H1 (cell line): ENCODE measurements at regions not wholly inside any gene's neighbourhood (a gene's known extent, or its start where the extent isn't known, plus 50 kb on each side); places are given as distances from the start of the nearest gene placed in this dataset.

Experiments used
- CTCF ChIA-PET: fragments of 300-600 bp; sonication (Branson Sonifier 250); formaldehyde crosslinking; loops from one replicate; lab custom pipeline; 2021; ENCODE audit not compliant: partially characterized antibody; lab: Charles Lee
- POLR2A ChIA-PET: fragments of 300-600 bp; sonication (Branson Sonifier 250); formaldehyde crosslinking; loops from one replicate; lab custom pipeline; 2021; ENCODE audit warnings: inconsistent platforms; ENCODE audit not compliant: partially characterized antibody; lab: Charles Lee
- DNase-seq, 2 experiments: peaks; one replicate each; pipeline versions ENCODE4 v3.0.0 to v3.0.0-alpha.2; 2010 to 2022; ENCODE audit warnings: low spot score in 2 of 2, low read depth in 1 of 2, mixed read lengths in 1 of 2
- FAIRE-seq: peaks from 2 replicates; lab custom pipeline; 2011; peaks lifted over from hg19 to GRCh38; lab: Jason Lieb, UNC
- H2AFZ ChIP-seq: 2 replicates; pipeline ENCODE4 v1.8.1; 2012; ENCODE audit warnings: low read length, inconsistent platforms
- H2AK5ac ChIP-seq: 2 replicates; pipeline ENCODE4 v1.6.1; 2013; ENCODE audit warnings: low read depth, low read length
- H2BK120ac ChIP-seq: replicated peaks from 2 replicates; pipeline ENCODE3; 2013; ENCODE audit warnings: low read depth, low read length, inconsistent platforms
- H2BK12ac ChIP-seq: 2 replicates; pipeline ENCODE4 v1.6.1; 2013; ENCODE audit warnings: low read depth, low read length
- H2BK15ac ChIP-seq: 2 replicates; pipeline ENCODE4 v1.6.1; 2013; ENCODE audit warnings: low read length
- H2BK20ac ChIP-seq: 2 replicates; pipeline ENCODE4 v1.6.1; 2013; ENCODE audit warnings: low read length
- H2BK5ac ChIP-seq: 2 replicates; pipeline ENCODE4 v1.6.1; 2013; ENCODE audit warnings: low read depth, low read length
- H3K14ac ChIP-seq: 2 replicates; pipeline ENCODE4 v1.6.1; 2013; ENCODE audit warnings: inconsistent platforms; ENCODE audit not compliant: insufficient read length
- H3K18ac ChIP-seq: 2 replicates; pipeline ENCODE4 v1.6.1; 2013; ENCODE audit warnings: low read length; ENCODE audit errors: extremely low read depth
- H3K23ac ChIP-seq: 2 replicates; pipeline ENCODE4 v1.6.1; 2013; ENCODE audit warnings: inconsistent platforms; ENCODE audit not compliant: insufficient read length
- H3K23me2 ChIP-seq: 2 replicates; pipeline ENCODE4 v1.6.1; 2013; ENCODE audit warnings: low read depth, low read length
- H3K27ac ChIP-seq: 2 replicates; pipeline ENCODE4 v1.6.1; 2011; ENCODE audit warnings: low read depth, low read length, inconsistent platforms
- H3K27me3 ChIP-seq, 4 experiments: replicated peaks in 1 of 4; 1 replicate in 1 of 4; 2 replicates in 3 of 4; pipeline versions ENCODE4 v1.6.1 to v1.8.1; 2011 to 2013; ENCODE audit warnings: low read length in 3 of 4, mild to moderate bottlenecking in 3 of 4, inconsistent platforms in 2 of 4, mixed read lengths in 2 of 4, moderate library complexity in 1 of 4; ENCODE audit not compliant: control insufficient read depth in 3 of 4, insufficient read depth in 3 of 4; ENCODE audit errors: extremely low read depth in 1 of 4
- H3K36me3 ChIP-seq, 4 experiments: 2 replicates each; pipeline versions ENCODE4 v1.6.1 to v1.8.1; 2011 to 2013; ENCODE audit warnings: mild to moderate bottlenecking in 4 of 4, low read length in 3 of 4, moderate library complexity in 2 of 4, control low read depth in 1 of 4, inconsistent platforms in 1 of 4; ENCODE audit not compliant: insufficient read depth in 4 of 4, control insufficient read depth in 2 of 4
- H3K4ac ChIP-seq: replicated peaks from 2 replicates; pipeline ENCODE3; 2013; ENCODE audit warnings: low read length, low read depth, mixed read lengths, inconsistent platforms; ENCODE audit not compliant: insufficient read length
- H3K4me1 ChIP-seq, 4 experiments: replicated peaks in 1 of 4; 1 replicate in 1 of 4; 2 replicates in 3 of 4; pipeline versions ENCODE4 v1.6.1 to v1.8.1; 2011 to 2013; ENCODE audit warnings: low read length in 3 of 4, inconsistent platforms in 2 of 4, mixed read lengths in 1 of 4; ENCODE audit not compliant: insufficient read depth in 4 of 4, control insufficient read depth in 3 of 4
- H3K4me2 ChIP-seq, 2 experiments: 2 replicates each; pipeline versions ENCODE4 v1.6.1 to v1.8.1; 2011 to 2013; ENCODE audit warnings: low read depth in 2 of 2, low read length in 2 of 2, control low read depth in 1 of 2, inconsistent platforms in 1 of 2, mild to moderate bottlenecking in 1 of 2; ENCODE audit not compliant: insufficient read depth in 1 of 2
- H3K4me3 ChIP-seq, 4 experiments: fragments of 200-600, 300-600 bp in 1 of 4; sonication (generic), shearing (Covaris generic), sonication (Bioruptor Twin) in 1 of 4; 2 replicates each; pipeline versions ENCODE4 v1.5.1 to v1.8.1; 2011 to 2016; ENCODE audit warnings: low read length in 4 of 4, low read depth in 3 of 4, control low read depth in 2 of 4, inconsistent platforms in 2 of 4, mild to moderate bottlenecking in 2 of 4, mixed read lengths in 1 of 4, moderate library complexity in 1 of 4; ENCODE audit not compliant: insufficient read depth in 2 of 4; ENCODE audit errors: extremely low read depth in 1 of 4
- H3K56ac ChIP-seq: replicated peaks from 2 replicates; pipeline ENCODE3; 2013; ENCODE audit warnings: low read depth, mild to moderate bottlenecking, mixed read lengths, low read length, inconsistent platforms; ENCODE audit not compliant: insufficient read length
- H3K79me1 ChIP-seq: 2 replicates; pipeline ENCODE4 v1.6.1; 2013; ENCODE audit warnings: low read depth, low read length, control low read depth
- H3K79me2 ChIP-seq, 2 experiments: 2 replicates each; pipeline versions ENCODE4 v1.6.1 to v1.8.1; 2012 to 2013; ENCODE audit warnings: low read length in 2 of 2, mild to moderate bottlenecking in 2 of 2, inconsistent platforms in 1 of 2; ENCODE audit not compliant: insufficient read depth in 2 of 2, control insufficient read depth in 1 of 2
- H3K9ac ChIP-seq, 4 experiments: replicated peaks in 1 of 4; 1 replicate in 1 of 4; 2 replicates in 3 of 4; pipeline versions ENCODE4 v1.6.1 to v1.8.1; 2011 to 2013; ENCODE audit warnings: low read depth in 3 of 4, low read length in 3 of 4, control low read depth in 2 of 4, mild to moderate bottlenecking in 2 of 4, moderate library complexity in 2 of 4, inconsistent platforms in 1 of 4; ENCODE audit errors: extremely low read depth in 1 of 4
- H3K9me3 ChIP-seq, 2 experiments: 2 replicates each; pipeline versions ENCODE4 v1.6.1 to v1.8.1; 2012 to 2013; ENCODE audit warnings: mild to moderate bottlenecking in 2 of 2, moderate library complexity in 2 of 2, control low read depth in 1 of 2, inconsistent platforms in 1 of 2, low read depth in 1 of 2, low read length in 1 of 2, mixed read lengths in 1 of 2; ENCODE audit not compliant: insufficient read depth in 2 of 2
- H4K20me1 ChIP-seq, 2 experiments: replicated peaks in 1 of 2; 2 replicates each; pipeline versions ENCODE3 to v1.8.1; 2011 to 2013; ENCODE audit warnings: inconsistent platforms in 2 of 2, low read length in 2 of 2, mild to moderate bottlenecking in 1 of 2; ENCODE audit not compliant: insufficient read depth in 2 of 2, control insufficient read depth in 1 of 2
- H4K5ac ChIP-seq: 2 replicates; pipeline ENCODE4 v1.6.1; 2013; ENCODE audit warnings: low read length, low read depth, mixed read lengths, inconsistent platforms; ENCODE audit not compliant: insufficient read length
- H4K8ac ChIP-seq: 2 replicates; pipeline ENCODE4 v1.8.0; 2013; ENCODE audit warnings: mild to moderate bottlenecking, moderate library complexity, low read length, inconsistent platforms; ENCODE audit not compliant: insufficient read depth; ENCODE audit errors: extremely low read depth
- H4K91ac ChIP-seq: replicated peaks from 2 replicates; pipeline ENCODE3; 2013; ENCODE audit warnings: low read length, mixed read lengths, inconsistent platforms; ENCODE audit not compliant: insufficient read length
- CBX8 ChIP-seq: fragments of 300-800, 300-1000 bp; sonication (generic); IDR thresholded peaks from 2 replicates; pipeline ENCODE4 v1.7.1; 2016; ENCODE audit warnings: low read depth, low read length, borderline replicate concordance
- CTCF ChIP-seq, 3 experiments: IDR thresholded peaks; 1 replicate in 2 of 3; 2 replicates in 1 of 3; pipeline versions ENCODE4 v1.5.1 to v1.6.1; 2011; ENCODE audit warnings: low read length in 3 of 3, mild to moderate bottlenecking in 3 of 3, inconsistent platforms in 2 of 3, low read depth in 1 of 3, moderate library complexity in 1 of 3; ENCODE audit not compliant: insufficient read depth in 1 of 3; ENCODE audit errors: control extremely low read depth in 1 of 3
- POU5F1 ChIP-seq: IDR thresholded peaks from 2 replicates; pipeline ENCODE4 v1.6.1; 2011; ENCODE audit warnings: low read depth, mild to moderate bottlenecking, low read length, moderate library complexity
- WGBS, 2 experiments: shearing (Covaris generic) in 1 of 2; methylation state at CpG; one replicate each; pipeline versions ENCODE4 v1.1.6 to v1.1.7; 2013 to 2015; ENCODE audit warnings: low lambda C conversion rate in 2 of 2, mixed read lengths in 2 of 2, inconsistent platforms in 1 of 2, low coverage in 1 of 2, missing lambda C conversion rate in 1 of 2; ENCODE audit not compliant: insufficient replicate concordance in 2 of 2, insufficient coverage in 1 of 2, insufficient read length in 1 of 2; ENCODE audit errors: extremely low coverage in 1 of 2, missing lambda C conversion rate in 1 of 2; 5-methylcytosine and 5-hydroxymethylcytosine counted together

DNA sequence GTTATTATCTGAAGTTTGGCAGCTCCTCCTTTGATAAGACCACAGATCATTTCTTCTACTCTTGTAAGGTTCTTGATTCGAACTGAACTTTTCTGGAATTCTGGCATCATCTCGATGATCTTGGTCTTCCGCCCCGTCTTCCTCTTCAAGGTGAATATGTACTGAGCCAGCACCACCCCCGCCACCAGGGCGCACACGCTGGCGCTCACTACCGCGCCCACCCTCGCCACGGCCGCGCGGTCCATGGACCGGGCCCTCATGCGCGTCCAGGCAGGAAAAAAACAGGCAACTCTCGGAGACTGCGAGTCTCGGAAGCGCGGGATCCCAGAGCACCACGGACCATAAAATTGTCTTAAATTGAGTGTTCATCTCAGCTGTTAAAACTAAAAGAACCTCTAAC, 458.4 kb upstream of the NDST3 start:
- Histone ChIP-seq H2BK5ac (no peak overlapping the region), H3K9ac (no peak overlapping the region), H3K23me2 (no peaks in the 10 kb centered on the region), H3K4me3 (no peak overlapping the region), H4K5ac (no peak overlapping the region), H2AFZ (no peak overlapping the region), H3K79me1 (no peaks in the 10 kb centered on the region), H3K4me1 (no peaks in the 10 kb centered on the region), H2BK20ac (no peak overlapping the region), H4K91ac (no peak overlapping the region), H3K27ac (no peak overlapping the region), H2BK120ac (no peak overlapping the region), H3K27me3 (no peaks in the 10 kb centered on the region), H3K14ac (no peak overlapping the region), H2AK5ac (no peak overlapping the region), H3K4me2 (no peak overlapping the region), H3K23ac (no peak overlapping the region), H3K36me3 (no peaks in the 10 kb centered on the region), H3K4ac (no peak overlapping the region), H2BK15ac (no peak overlapping the region), H3K79me2 (no peaks in the 10 kb centered on the region), H4K20me1 (no peaks in the 10 kb centered on the region), H4K8ac (no peak overlapping the region), H2BK12ac (no peak overlapping the region), H3K18ac (no peak overlapping the region), H3K9me3 (no peaks in the 10 kb centered on the region), H3K56ac (no peak overlapping the region)
- WGBS, 2 experiments: 93% methylated on average over 24 of the region's 24 CpGs; no CpG with 5 or more reads in 1 of the 2 experiments
- DNase-seq (no peak), FAIRE-seq (no peak)
- ChIA-PET CTCF (no interaction called here), POLR2A (no interaction called here)
- TF ChIP-seq POU5F1 (no peak), CTCF (IDR thresholded peaks at IDR 0.05; ENCODE audit: control extremely low read depth in 1 of 3, insufficient read depth in 1 of 3, low read depth in 1 of 3, low read length in 3 of 3) (no peak), CBX8 (no peak)
